Effector memory CD4-positive, alpha-beta T cell (primary cell): ENCODE measurements at regions not wholly inside any gene's neighbourhood (a gene's known extent, or its start where the extent isn't known, plus 50 kb on each side); places are given as distances from the start of the nearest gene placed in this dataset.

Source experiments
- DNase-seq, 3 donors: peaks; one replicate each; pipeline ENCODE4 v3.0.0-alpha.2; 2020
- H3K27ac ChIP-seq: 2 replicates; pipeline ENCODE4 v1.7.0; 2013; ENCODE audit warnings: mild to moderate bottlenecking, low read length, moderate library complexity; ENCODE audit not compliant: insufficient read depth, poor library complexity, severe bottlenecking
- H3K27me3 ChIP-seq: replicated peaks from 2 replicates; pipeline ENCODE4 v1.7.0; 2013; ENCODE audit warnings: mild to moderate bottlenecking, low read length; ENCODE audit not compliant: insufficient read depth, control insufficient read depth, poor library complexity, severe bottlenecking
- H3K36me3 ChIP-seq: 2 replicates; pipeline ENCODE4 v1.7.0; 2013; ENCODE audit warnings: mild to moderate bottlenecking, low read length, moderate library complexity; ENCODE audit not compliant: control insufficient read depth, insufficient read depth
- H3K4me1 ChIP-seq: 2 replicates; pipeline ENCODE4 v1.7.0; 2013; ENCODE audit warnings: low read length, mild to moderate bottlenecking; ENCODE audit not compliant: control insufficient read depth, insufficient read depth, poor library complexity, severe bottlenecking
- H3K4me3 ChIP-seq: 2 replicates; pipeline ENCODE4 v1.7.0; 2013; ENCODE audit warnings: low read length, low read depth, mild to moderate bottlenecking; ENCODE audit not compliant: insufficient read depth, poor library complexity, severe bottlenecking
- H3K9me3 ChIP-seq: 2 replicates; pipeline ENCODE4 v1.7.0; 2013; ENCODE audit warnings: mild to moderate bottlenecking, low read length, moderate library complexity; ENCODE audit not compliant: control insufficient read depth

DNA sequence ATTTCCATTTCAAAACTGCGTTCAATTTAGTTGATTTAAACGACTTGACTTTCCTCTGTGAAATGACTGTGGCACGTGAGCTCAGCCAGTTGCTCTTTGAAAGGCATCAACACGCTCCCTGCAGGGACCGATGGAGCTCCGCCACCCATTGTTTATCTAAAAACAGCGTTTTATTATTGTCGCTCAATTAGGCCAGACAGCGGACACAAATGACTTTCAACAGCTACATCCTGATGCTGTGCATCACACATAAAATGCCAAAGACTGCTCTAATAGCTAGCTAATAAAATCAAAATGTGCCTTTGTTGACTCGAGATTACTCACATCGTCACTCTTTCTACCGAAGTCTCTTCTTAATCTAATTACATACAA lies 332.5 kb downstream of the CD83 start:
- Histone ChIP-seq H3K4me3 (no peak overlapping the region), H3K27me3 (no peaks in the 10 kb centered on the region), H3K9me3 (no peaks in the 10 kb centered on the region), H3K27ac (no peak overlapping the region), H3K36me3 (no peaks in the 10 kb centered on the region), H3K4me1 (peaks cover 28% of the 10 kb centered on the region)
- DNase-seq = no peak

DNA sequence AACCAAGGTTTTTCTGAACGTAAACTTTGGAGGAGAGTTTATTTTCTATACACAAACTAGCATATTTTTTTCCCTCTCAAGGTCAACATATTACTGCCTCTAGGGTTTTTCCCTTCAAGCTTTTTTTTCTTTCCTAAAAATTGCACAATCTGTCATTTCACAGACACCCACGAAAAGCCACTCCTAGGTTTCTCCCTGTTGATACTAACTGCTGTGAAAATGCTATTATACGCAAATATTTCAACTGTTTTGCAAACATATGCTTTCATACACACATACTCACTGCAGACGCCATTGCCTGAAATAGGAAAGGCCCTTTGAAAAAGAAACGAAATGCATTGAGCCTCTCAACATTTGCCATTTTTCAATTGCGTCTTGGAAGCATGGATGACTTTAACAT lies 333.0 kb downstream of the CD83 start:
- DNase-seq = no peak
- Histone ChIP-seq H3K4me1 (peaks cover 28% of the 10 kb centered on the region), H3K4me3 (no peak overlapping the region)

DNA sequence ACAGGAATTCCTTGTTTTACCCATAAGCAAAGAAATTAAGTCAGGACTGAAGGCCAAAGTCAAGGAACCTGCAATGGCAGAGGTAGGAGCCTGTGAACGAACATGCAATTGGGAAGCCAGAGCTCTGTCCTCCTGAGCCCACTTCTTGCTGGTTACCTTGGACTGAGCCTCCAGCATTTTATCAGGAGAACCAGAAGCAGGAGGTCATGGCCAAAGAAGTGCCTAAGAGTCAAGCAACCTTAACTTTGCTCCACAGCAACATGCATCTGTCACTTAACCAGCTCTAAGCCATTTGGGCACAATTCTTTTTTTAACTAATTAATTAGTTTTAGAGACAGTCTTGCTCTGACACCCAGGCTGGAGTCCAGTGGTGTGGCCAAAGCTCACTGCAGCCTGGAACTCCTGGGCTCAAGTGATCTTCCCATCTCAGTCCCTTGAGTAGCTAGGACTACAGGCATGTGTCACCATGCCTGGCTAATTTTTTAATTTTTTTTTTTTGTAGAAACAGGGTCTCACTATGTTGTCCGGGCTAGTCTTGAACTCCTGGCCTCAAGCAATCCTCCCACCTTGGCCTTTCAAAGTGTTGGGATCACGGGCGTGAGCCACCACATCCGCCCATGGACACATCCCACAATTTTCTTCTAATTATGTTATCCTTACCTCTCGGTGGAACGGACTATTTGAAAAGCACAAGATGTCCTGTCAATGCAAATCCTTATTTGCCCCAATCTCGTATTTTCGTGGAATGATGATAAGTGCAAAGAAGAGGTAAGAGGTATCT lies 334.2 kb downstream of the CD83 start:
- no peaks in the 10 kb centered on the region for H3K27me3 ChIP-seq
- no peak for DNase-seq
- peaks cover 28% of the 10 kb centered on the region for H3K4me1 ChIP-seq
- H3K36me3 ChIP-seq = no peaks in the 10 kb centered on the region
- H3K4me3 ChIP-seq = no peak overlapping the region
- H3K9me3 ChIP-seq = no peaks in the 10 kb centered on the region
- no peak overlapping the region for H3K27ac ChIP-seq

More for the DNA sequence above, 333.0 kb downstream of the CD83 start:
- Histone ChIP-seq H3K9me3 (no peaks in the 10 kb centered on the region), H3K36me3 (no peaks in the 10 kb centered on the region), H3K27ac (no peak overlapping the region), H3K27me3 (no peaks in the 10 kb centered on the region)

DNA sequence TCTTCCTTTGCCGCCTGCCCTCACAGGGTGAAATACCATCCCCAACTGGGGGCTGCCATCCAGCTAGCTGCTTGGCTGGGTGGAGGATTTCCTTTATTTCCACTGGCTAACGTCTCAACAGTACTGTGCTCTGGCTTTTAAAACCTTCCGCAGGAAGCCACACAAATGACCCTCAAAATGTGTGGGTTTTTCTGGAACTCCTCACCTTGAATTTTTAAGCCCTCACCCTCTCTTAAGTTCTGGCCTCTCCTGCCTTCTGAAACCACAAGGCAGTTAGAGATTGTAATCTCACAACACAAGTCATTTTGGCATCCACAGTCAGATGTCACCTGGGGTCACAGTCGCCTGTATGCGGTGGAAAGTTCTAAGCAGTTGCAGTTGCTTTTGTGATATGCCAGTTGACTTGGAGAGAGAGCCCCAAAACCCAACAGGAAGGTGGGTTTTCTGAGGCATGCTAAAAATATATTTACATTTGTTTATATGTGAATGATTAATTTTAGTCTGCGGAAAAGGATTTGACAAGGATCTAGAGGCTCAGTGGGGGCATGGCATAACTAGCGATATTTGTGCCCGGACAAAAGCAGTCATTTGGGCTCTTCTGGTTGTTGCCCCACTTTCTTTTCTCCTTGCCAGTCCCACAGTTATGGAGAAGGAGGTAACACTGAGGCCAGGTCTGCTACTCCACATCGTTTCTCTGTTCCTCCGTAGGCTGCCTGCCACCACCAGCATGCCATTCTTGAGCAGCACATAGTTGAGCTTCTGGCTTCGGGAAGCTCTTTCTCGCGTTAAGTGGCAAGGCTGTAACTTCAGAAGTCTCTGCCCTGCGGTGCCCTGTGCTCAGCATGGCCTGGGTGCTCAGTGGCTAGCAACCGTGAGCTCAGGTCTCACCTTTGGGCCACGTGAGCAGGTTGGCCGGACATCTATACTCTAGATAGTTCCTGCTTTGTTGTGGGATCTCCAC lies 335.3 kb downstream of the CD83 start:
- H3K4me1 ChIP-seq = peaks cover 28% of the 10 kb centered on the region
- H3K27ac ChIP-seq = no peak overlapping the region
- no peaks in the 10 kb centered on the region for H3K27me3 ChIP-seq
- peak in 2 of 3 donors; percentile 1 to 6 for DNase-seq
- no peaks in the 10 kb centered on the region for H3K9me3 ChIP-seq
- H3K4me3 ChIP-seq = peak overlapping the region; percentile 29
- no peaks in the 10 kb centered on the region for H3K36me3 ChIP-seq

DNA sequence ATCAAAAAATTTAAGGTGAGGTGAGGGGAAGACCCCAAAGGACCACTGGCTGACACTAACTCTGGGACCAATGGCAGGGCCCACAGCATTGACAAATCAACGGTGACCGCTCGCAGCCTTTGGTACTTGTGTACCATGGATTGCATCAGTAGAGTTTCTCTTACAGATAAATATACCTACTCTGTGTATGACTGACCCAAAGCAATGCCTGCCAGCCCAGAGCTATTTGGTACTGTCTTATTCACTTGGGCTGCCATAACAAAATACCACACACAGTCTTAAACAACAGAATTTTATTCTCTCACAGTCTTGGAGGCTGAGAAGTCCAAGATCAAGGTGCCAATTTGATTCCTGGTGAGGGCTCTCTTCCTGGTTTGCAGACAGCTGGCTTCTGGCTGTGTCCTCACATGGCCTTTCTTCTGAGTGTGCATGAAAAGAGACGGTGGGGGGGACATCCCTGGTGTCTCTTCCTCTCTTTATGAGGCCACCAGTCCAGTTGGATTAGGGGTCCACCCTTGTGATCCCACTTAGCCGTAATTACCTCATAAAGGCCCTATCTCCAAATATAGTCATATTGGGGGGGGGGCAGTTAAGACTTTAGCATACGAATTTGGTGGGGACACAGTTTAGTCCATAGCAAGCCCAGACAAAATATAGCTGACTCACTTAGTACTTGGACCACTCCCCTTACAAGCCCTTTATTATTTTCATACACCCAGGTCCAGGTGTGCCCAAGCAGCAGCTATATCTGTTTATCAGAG lies 336.3 kb downstream of the CD83 start:
- H3K4me3 ChIP-seq = no peak overlapping the region
- no peaks in the 10 kb centered on the region for H3K27me3 ChIP-seq
- H3K36me3 ChIP-seq = no peaks in the 10 kb centered on the region
- DNase-seq = no peak
- no peaks in the 10 kb centered on the region for H3K9me3 ChIP-seq
- peaks cover 28% of the 10 kb centered on the region for H3K4me1 ChIP-seq
- no peak overlapping the region for H3K27ac ChIP-seq

DNA sequence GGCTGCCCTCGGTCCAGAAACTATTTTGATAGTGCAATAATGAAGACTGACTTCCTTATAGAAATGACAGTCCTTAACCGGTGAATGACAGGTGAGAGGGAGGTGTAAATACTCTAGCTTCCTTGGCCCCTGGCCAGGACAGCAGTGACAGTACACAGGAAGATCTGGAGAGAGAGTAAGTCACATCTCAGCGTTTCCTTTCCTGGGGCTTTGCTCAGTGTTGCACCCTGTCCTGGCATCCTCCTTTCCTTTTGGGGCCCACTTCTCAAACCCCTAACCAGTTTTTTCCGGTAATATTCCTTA lies 336.9 kb downstream of the CD83 start:
- Histone ChIP-seq H3K4me1 (peaks cover 25% of the 10 kb centered on the region), H3K9me3 (no peaks in the 10 kb centered on the region), H3K27me3 (no peaks in the 10 kb centered on the region), H3K36me3 (no peaks in the 10 kb centered on the region), H3K4me3 (no peak overlapping the region), H3K27ac (no peak overlapping the region)
- DNase-seq = no peak

DNA sequence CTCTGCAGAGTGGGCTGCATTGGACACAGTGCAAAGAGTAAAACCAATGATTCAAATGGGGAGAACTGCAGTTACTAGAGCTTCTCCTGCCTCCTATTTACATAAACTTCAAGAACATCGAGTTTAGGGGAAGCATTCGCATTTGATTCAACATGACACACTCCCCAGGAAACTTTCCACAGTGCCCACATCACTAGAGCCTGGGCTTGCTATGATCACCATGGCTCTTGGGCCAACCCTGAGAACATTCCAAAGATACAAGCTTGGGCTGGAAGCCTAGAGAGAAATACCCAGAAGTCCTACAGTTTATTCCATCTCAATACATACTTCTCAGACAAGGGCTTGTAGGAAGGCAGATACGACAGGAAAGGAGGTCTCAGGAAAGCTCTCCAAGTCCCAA lies 337.9 kb downstream of the CD83 start:
- Histone ChIP-seq H3K27ac (no peak overlapping the region), H3K36me3 (no peaks in the 10 kb centered on the region), H3K9me3 (no peaks in the 10 kb centered on the region), H3K27me3 (no peaks in the 10 kb centered on the region), H3K4me3 (no peak overlapping the region), H3K4me1 (peaks cover 24% of the 10 kb centered on the region)
- DNase-seq = no peak

DNA sequence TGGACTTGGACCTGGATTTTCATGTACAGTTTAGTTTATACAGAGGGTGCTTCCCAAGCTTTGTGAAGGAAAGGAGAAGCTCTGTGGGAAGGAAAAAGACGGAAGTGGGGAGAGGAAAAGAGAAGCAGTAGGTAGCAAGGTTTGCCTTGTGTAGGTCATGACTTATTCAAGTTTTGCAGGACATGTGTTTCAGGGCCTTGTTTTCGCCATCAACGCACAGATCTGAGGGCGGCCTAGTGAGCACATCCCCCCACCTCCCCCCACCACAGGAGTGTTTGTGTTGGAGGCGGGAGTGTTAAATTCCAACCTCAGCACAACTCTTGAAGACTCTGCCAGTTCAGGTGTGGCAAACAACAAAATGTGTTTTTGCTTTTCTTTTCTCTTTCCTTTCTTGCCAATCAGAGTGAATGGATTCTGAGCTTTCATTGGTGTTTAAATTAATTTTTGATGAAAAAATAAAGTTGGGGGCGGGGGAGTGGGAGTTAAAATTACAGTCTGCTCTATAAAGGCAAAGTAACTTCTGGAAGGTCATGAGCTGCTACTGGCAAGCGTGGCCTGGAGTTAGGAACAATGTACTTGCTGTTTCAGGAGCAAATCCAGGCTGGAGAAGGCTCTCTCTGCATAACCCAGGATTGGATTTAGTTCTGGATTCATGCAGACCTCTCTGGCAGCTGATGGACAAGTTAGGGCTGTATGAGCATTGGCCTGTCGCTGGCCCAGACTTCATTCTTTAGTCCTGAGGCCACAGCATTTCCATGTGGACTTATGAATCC lies 338.5 kb downstream of the CD83 start:
- H3K27me3 ChIP-seq = no peaks in the 10 kb centered on the region
- H3K27ac ChIP-seq = no peak overlapping the region
- no peak for DNase-seq
- H3K36me3 ChIP-seq = no peaks in the 10 kb centered on the region
- peaks cover 24% of the 10 kb centered on the region for H3K4me1 ChIP-seq
- no peak overlapping the region for H3K4me3 ChIP-seq
- no peaks in the 10 kb centered on the region for H3K9me3 ChIP-seq

DNA sequence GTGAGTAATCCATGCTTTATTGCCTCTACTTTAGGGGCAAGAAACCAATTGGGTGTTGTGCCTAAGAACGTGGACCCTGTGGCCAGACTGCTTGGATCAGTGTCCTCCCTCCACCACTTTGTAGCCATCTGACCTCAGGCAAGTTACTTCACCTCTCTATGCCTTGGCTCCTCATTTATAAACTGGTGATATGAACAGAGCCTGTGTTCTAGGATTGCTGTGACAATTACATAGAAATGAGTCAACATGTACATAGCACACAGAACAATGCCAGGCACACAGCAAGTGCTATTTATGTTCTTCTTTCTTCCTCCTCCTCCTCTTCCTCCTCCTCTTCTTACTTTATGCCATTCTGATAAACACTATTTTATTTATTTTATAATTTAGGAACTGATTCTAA lies 339.4 kb downstream of the CD83 start:
- DNase-seq = no peak
- Histone ChIP-seq H3K27me3 (no peaks in the 10 kb centered on the region), H3K36me3 (no peaks in the 10 kb centered on the region), H3K27ac (no peak overlapping the region), H3K4me1 (peaks cover 24% of the 10 kb centered on the region), H3K4me3 (no peak overlapping the region), H3K9me3 (no peaks in the 10 kb centered on the region)
